B cell (primary cell): ENCODE measurements at regions not wholly inside any gene's neighbourhood (a gene's known extent, or its start where the extent isn't known, plus 50 kb on each side); places are given as distances from the start of the nearest gene placed in this dataset.

Experiments
- EZH2 ChIP-seq: IDR thresholded peaks from 2 replicates; pipeline ENCODE4 v1.6.1; 2012; ENCODE audit warnings: borderline replicate concordance, low read depth, mild to moderate bottlenecking, moderate library complexity, low read length; ENCODE audit not compliant: insufficient read depth, poor library complexity, severe bottlenecking
- TF ChIP-seq, protein P1 (sequence below): fragments of 200-600 bp; IDR thresholded peaks from one replicate; pipeline ENCODE4 v1.8.0; 2022; ENCODE audit warnings: antibody characterized with exemption, mild to moderate bottlenecking

DNA sequence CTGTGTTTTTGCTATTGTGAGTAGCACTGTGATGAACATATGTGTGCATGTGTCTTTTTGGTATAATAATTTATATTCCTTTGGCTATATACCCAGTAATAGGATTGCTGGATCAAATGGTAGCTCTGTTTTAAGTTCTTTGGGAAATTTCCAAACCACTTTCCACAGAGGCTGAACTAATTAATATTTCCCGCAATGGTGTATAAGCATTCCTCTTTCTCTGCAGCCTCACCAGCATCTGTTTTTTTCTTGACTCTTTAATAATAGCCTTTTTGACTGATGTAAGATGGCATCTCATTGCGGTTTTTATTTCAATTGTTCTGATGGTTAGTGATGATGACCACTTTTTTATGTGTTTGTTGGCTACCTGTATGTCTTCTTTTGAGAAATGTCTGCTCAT, 247.7 kb upstream of the NDST3 start:
- TF ChIP-seq, protein P1, sequence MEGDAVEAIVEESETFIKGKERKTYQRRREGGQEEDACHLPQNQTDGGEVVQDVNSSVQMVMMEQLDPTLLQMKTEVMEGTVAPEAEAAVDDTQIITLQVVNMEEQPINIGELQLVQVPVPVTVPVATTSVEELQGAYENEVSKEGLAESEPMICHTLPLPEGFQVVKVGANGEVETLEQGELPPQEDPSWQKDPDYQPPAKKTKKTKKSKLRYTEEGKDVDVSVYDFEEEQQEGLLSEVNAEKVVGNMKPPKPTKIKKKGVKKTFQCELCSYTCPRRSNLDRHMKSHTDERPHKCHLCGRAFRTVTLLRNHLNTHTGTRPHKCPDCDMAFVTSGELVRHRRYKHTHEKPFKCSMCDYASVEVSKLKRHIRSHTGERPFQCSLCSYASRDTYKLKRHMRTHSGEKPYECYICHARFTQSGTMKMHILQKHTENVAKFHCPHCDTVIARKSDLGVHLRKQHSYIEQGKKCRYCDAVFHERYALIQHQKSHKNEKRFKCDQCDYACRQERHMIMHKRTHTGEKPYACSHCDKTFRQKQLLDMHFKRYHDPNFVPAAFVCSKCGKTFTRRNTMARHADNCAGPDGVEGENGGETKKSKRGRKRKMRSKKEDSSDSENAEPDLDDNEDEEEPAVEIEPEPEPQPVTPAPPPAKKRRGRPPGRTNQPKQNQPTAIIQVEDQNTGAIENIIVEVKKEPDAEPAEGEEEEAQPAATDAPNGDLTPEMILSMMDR: no peak
- no peak for TF ChIP-seq EZH2
